GOT3 (cell line): ENCODE measurements at regions not wholly inside any gene's neighbourhood (a gene's known extent, or its start where the extent isn't known, plus 50 kb on each side); places are given as distances from the start of the nearest gene placed in this dataset.

Experiments used
- DNase-seq: peaks from one replicate; lab custom pipeline; 2025; ENCODE audit warnings: mixed read lengths; lab: John Stamatoyannopoulos, UW

- no peak for DNase-seq
These were observed 94.3 kb upstream of the NR3C1 start for GRCh38 chr5:143497749-143498148.

GRCh38 chr5:143496943-143497342 is 93.5 kb upstream of the NR3C1 start:
- DNase-seq, result no peak

GRCh38 chr5:143495821-143496275 is 92.4 kb upstream of the NR3C1 start:
- no peak for DNase-seq

GRCh38 chr5:143495110-143495509 is 91.6 kb upstream of the NR3C1 start:
- no peak for DNase-seq

- DNase-seq, result no peak
These were observed 91.1 kb upstream of the NR3C1 start for GRCh38 chr5:143494595-143494994.

- DNase-seq, result no peak
These were observed 90.7 kb upstream of the NR3C1 start for GRCh38 chr5:143494162-143494561.

- DNase-seq, result no peak
These were observed 89.3 kb upstream of the NR3C1 start for GRCh38 chr5:143492783-143493182.

- no peak for DNase-seq
These were observed 88.2 kb upstream of the NR3C1 start for GRCh38 chr5:143491646-143492045.

GRCh38 chr5:143488381-143488780 is 84.9 kb upstream of the NR3C1 start:
- no peak for DNase-seq

GRCh38 chr5:143484601-143485000 is 81.1 kb upstream of the NR3C1 start:
- no peak for DNase-seq

- DNase-seq, result no peak
These were observed 78.4 kb upstream of the NR3C1 start for GRCh38 chr5:143481697-143482531.

GRCh38 chr5:143480001-143480400 is 76.5 kb upstream of the NR3C1 start:
- DNase-seq, result no peak

GRCh38 chr5:143479394-143479793 is 75.9 kb upstream of the NR3C1 start:
- DNase-seq, result no peak

GRCh38 chr5:143476601-143477211 is 73.2 kb upstream of the NR3C1 start:
- DNase-seq, result no peak

GRCh38 chr5:143474616-143475015 is 71.1 kb upstream of the NR3C1 start:
- DNase-seq, result no peak

- DNase-seq, result no peak
These were observed 70.0 kb upstream of the NR3C1 start for GRCh38 chr5:143473481-143473880.

- no peak for DNase-seq
These were observed 69.1 kb upstream of the NR3C1 start for GRCh38 chr5:143472576-143472975.

- DNase-seq, result no peak
These were observed 68.4 kb upstream of the NR3C1 start for GRCh38 chr5:143471666-143472464.

- DNase-seq, result no peak
These were observed 67.6 kb upstream of the NR3C1 start for GRCh38 chr5:143471041-143471509.

- no peak for DNase-seq
These were observed 66.6 kb upstream of the NR3C1 start for GRCh38 chr5:143470120-143470519.

- DNase-seq, result no peak
These were observed 65.6 kb upstream of the NR3C1 start for GRCh38 chr5:143469125-143469524.

- DNase-seq, result no peak
These were observed 63.1 kb upstream of the NR3C1 start for GRCh38 chr5:143466632-143467031.
